HCT116 (cell line): ENCODE measurements at regions not wholly inside any gene's neighbourhood (a gene's known extent, or its start where the extent isn't known, plus 50 kb on each side); places are given as distances from the start of the nearest gene placed in this dataset.

ENCODE experiments used
- ATAC-seq: fragments of 200-7000 bp; cut with Tn5 transposase; 2 replicates; pipeline ENCODE4 v1.9.1; 2020; ENCODE audit warnings: mild to moderate bottlenecking, moderate library complexity
- BruUV-seq: library from RNA; stranded (reverse); fragments of 400-500 nt; replicated peaks from 2 replicates; lab custom pipeline; 2021; lab: Mats Ljungman, UMichigan
- CTCF ChIA-PET: fragments of 300-600 bp; sonication (Branson Sonifier 250); formaldehyde crosslinking; loops from one replicate; lab custom pipeline; 2021; ENCODE audit warnings: antibody characterized with exemption; lab: Charles Lee
- POLR2A ChIA-PET: fragments of 300-600, 350-600 bp; sonication (Branson Sonifier 250); formaldehyde crosslinking; loops from one replicate; lab custom pipeline; 2021; ENCODE audit warnings: antibody characterized with exemption; lab: Charles Lee
- RAD21 ChIA-PET, 2 experiments: fragments of 300-600 bp; sonication (Branson Sonifier 250); formaldehyde crosslinking; loops; one replicate each; lab custom pipeline; 2023; ENCODE audit warnings: low total read pairs in 2 of 2; ENCODE audit not compliant: uncharacterized antibody in 2 of 2, unreplicated experiment in 2 of 2, low non-redundant PET in 1 of 2; lab: Charles Lee
- DNase-seq: peaks from one replicate; pipeline ENCODE4 v3.0.0-alpha.2; 2010; ENCODE audit warnings: low read depth, low spot score
- H2AFZ ChIP-seq: fragments of 200-600 bp; shearing (Covaris generic), sonication (generic); 2 replicates; pipeline ENCODE4 v1.6.1; 2017; ENCODE audit warnings: low read depth, mixed run types, mixed read lengths, antibody characterized with exemption, low read length; ENCODE audit not compliant: poor library complexity, severe bottlenecking
- H3K27ac ChIP-seq: 2 replicates; pipeline ENCODE4 v1.5.1; 2012; ENCODE audit warnings: low read depth, low read length
- H3K27me3 ChIP-seq: fragments of 200-600 bp; sonication (generic); 2 replicates; pipeline ENCODE4 v1.6.1; 2016; ENCODE audit warnings: mixed run types, low read length, mixed read lengths; ENCODE audit not compliant: insufficient read depth
- H3K36me3 ChIP-seq, 2 experiments: fragments of 200-500 bp in 1 of 2; fragments of 200-600 bp in 1 of 2; sonication (Bioruptor generic) in 1 of 2; sonication (generic) in 1 of 2; 2 replicates each; pipeline versions ENCODE4 v1.5.1 to v1.6.1; 2014 to 2016; ENCODE audit warnings: low read length in 2 of 2, inconsistent platforms in 1 of 2, mixed read lengths in 1 of 2, mixed run types in 1 of 2; ENCODE audit not compliant: insufficient read depth in 2 of 2, control insufficient read depth in 1 of 2
- H3K4me1 ChIP-seq, 2 experiments: fragments of 200-600 bp in 1 of 2; sonication (generic) in 1 of 2; 2 replicates each; pipeline versions ENCODE4 v1.5.1 to v1.6.1; 2012 to 2017; ENCODE audit warnings: low read length in 2 of 2, inconsistent platforms in 1 of 2, mild to moderate bottlenecking in 1 of 2, mixed read lengths in 1 of 2, mixed run types in 1 of 2, moderate library complexity in 1 of 2; ENCODE audit not compliant: insufficient read depth in 2 of 2, control insufficient read depth in 1 of 2
- H3K4me2 ChIP-seq: fragments of 200-600 bp; sonication (generic); 2 replicates; pipeline ENCODE4 v1.6.1; 2017; ENCODE audit warnings: mixed run types, low read length, mixed read lengths
- H3K4me3 ChIP-seq, 2 experiments: fragments of 200-600 bp in 1 of 2; sonication (generic) in 1 of 2; replicated peaks in 1 of 2; 2 replicates each; pipeline ENCODE4 v1.5.1; 2011 to 2016; ENCODE audit warnings: low read length in 2 of 2, control low read depth in 1 of 2, low read depth in 1 of 2, mild to moderate bottlenecking in 1 of 2, mixed read lengths in 1 of 2, mixed run types in 1 of 2
- H3K79me2 ChIP-seq: fragments of 200-600 bp; sonication (generic); 2 replicates; pipeline ENCODE4 v1.6.1; 2017; ENCODE audit warnings: mild to moderate bottlenecking, mixed run types, low read length, moderate library complexity, mixed read lengths; ENCODE audit not compliant: insufficient read depth
- H3K9ac ChIP-seq: fragments of 200-600 bp; sonication (generic); 2 replicates; pipeline ENCODE4 v1.6.1; 2016; ENCODE audit warnings: low read length, mixed read lengths
- H3K9me2 ChIP-seq: fragments of 200-600 bp; sonication (generic), shearing (Covaris generic); 2 replicates; pipeline ENCODE4 v1.6.1; 2017; ENCODE audit warnings: mixed run types, mild to moderate bottlenecking, moderate library complexity; ENCODE audit not compliant: insufficient read depth
- H3K9me3 ChIP-seq, 2 experiments: fragments of 200-500 bp in 1 of 2; fragments of 200-600 bp in 1 of 2; sonication (Bioruptor generic) in 1 of 2; sonication (generic) in 1 of 2; 2 replicates each; pipeline ENCODE4 v1.6.1; 2014 to 2017; ENCODE audit warnings: low read length in 2 of 2, mixed read lengths in 2 of 2, inconsistent platforms in 1 of 2, low read depth in 1 of 2, mild to moderate bottlenecking in 1 of 2, mixed run types in 1 of 2, moderate library complexity in 1 of 2; ENCODE audit not compliant: control insufficient read depth in 1 of 2, insufficient read depth in 1 of 2
- H4K20me1 ChIP-seq: fragments of 200-600 bp; sonication (generic), shearing (Covaris generic); 2 replicates; pipeline ENCODE4 v1.6.1; 2017; ENCODE audit warnings: mixed run types, mild to moderate bottlenecking, moderate library complexity; ENCODE audit not compliant: insufficient read depth
- CBX3 ChIP-seq: IDR thresholded peaks from 2 replicates; pipeline ENCODE4 v1.6.1; 2012; ENCODE audit warnings: low read depth
- CEBPB ChIP-seq: IDR thresholded peaks from 2 replicates; pipeline ENCODE4 v1.6.1; 2012; ENCODE audit warnings: low read depth
- EGR1 ChIP-seq: IDR thresholded peaks from 2 replicates; pipeline ENCODE4 v1.6.1; 2012; ENCODE audit warnings: low read depth
- EZH2 ChIP-seq: fragments of 200-600 bp; sonication (generic); IDR thresholded peaks from 2 replicates; pipeline ENCODE4 v1.6.1; 2017; ENCODE audit warnings: antibody characterized with exemption, mixed run types
- FOSL1 ChIP-seq: IDR thresholded peaks from 2 replicates; pipeline ENCODE4 v1.6.1; 2012; ENCODE audit warnings: low read depth
- POLR2A ChIP-seq: IDR thresholded peaks from 2 replicates; pipeline ENCODE4 v1.7.0; 2011; ENCODE audit warnings: borderline replicate concordance; ENCODE audit not compliant: insufficient read depth, insufficient read length; ENCODE audit errors: extremely low read depth
- RAD21 ChIP-seq: IDR thresholded peaks from 2 replicates; pipeline ENCODE4 v1.6.1; 2012; ENCODE audit warnings: low read depth, mild to moderate bottlenecking
- SIN3A ChIP-seq: IDR thresholded peaks from 2 replicates; pipeline ENCODE4 v1.6.1; 2012; ENCODE audit warnings: low read depth
- SP1 ChIP-seq: IDR thresholded peaks from 2 replicates; pipeline ENCODE4 v1.6.1; 2012; ENCODE audit warnings: low read depth
- SRF ChIP-seq: IDR thresholded peaks from 2 replicates; pipeline ENCODE4 v1.6.1; 2012; ENCODE audit warnings: low read depth
- TCF7L2 ChIP-seq: IDR thresholded peaks from 2 replicates; pipeline ENCODE4 v1.7.0; 2011; ENCODE audit warnings: borderline replicate concordance, inconsistent platforms; ENCODE audit not compliant: insufficient read depth, insufficient read length; ENCODE audit errors: extremely low read depth
- YY1 ChIP-seq: IDR thresholded peaks from 2 replicates; pipeline ENCODE4 v1.6.1; 2011; ENCODE audit warnings: low read length, low read depth, moderate library complexity, mild to moderate bottlenecking; ENCODE audit not compliant: insufficient replicate concordance; ENCODE audit errors: extremely low read depth
- ZFX ChIP-seq: fragments of 450-650 bp; IDR thresholded peaks from 2 replicates; pipeline ENCODE4 v1.6.1; 2017
- ZNF274 ChIP-seq: fragments of 200-500 bp; sonication (Bioruptor generic); IDR thresholded peaks from 2 replicates; pipeline ENCODE4 v1.6.1; 2014; ENCODE audit warnings: mild to moderate bottlenecking, low read depth, low read length, inconsistent platforms
- intact Hi-C: fragments of 100-400 bp; cut with micrococcal nuclease; formaldehyde crosslinking; loops from 2 replicates; pipeline ENCODE4 v1.10.0; 2022
- TF ChIP-seq, protein P1 (sequence below), 3 experiments: fragments of 200-600 bp in 1 of 3; sonication (generic) in 1 of 3; IDR thresholded peaks in 2 of 3; conservative IDR thresholded peaks in 1 of 3; 2 replicates each; pipeline ENCODE4 v1.5.1; 2012 to 2017; ENCODE audit warnings: low read depth in 2 of 3, low read length in 2 of 3, antibody characterized with exemption in 1 of 3, borderline replicate concordance in 1 of 3, control low read depth in 1 of 3, mild to moderate bottlenecking in 1 of 3, mixed read lengths in 1 of 3, mixed run types in 1 of 3, moderate library complexity in 1 of 3; ENCODE audit not compliant: insufficient read depth in 1 of 3
- TF ChIP-seq, protein P2 (sequence below): IDR thresholded peaks from 2 replicates; pipeline ENCODE4 v1.6.1; 2012
- TF ChIP-seq, protein P3 (sequence below): IDR thresholded peaks from 2 replicates; pipeline ENCODE4 v1.6.1; 2012

DNA sequence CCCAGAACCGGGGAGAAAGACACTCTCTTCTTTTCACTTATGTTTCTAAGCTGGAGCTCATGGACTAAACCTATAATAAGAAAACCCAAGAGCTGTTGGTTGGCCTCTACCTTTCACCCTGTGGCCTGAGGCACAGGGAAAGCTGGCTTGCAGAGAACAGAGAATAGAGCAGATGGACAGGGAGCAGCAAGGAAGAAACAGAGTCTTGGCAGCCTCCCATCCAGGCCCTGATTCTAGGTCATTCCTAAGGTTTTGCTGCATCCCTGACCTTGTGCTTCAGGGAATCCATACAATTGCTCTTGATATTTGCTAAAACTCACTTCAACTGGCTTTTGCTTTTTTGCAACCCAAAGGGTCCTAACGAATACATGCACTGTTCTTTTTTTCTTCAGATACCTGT is 87.8 kb downstream of the SMIM20 start:
- no peak for TF ChIP-seq YY1
- TF ChIP-seq ZNF274, result no peak
- TF ChIP-seq, protein P1, sequence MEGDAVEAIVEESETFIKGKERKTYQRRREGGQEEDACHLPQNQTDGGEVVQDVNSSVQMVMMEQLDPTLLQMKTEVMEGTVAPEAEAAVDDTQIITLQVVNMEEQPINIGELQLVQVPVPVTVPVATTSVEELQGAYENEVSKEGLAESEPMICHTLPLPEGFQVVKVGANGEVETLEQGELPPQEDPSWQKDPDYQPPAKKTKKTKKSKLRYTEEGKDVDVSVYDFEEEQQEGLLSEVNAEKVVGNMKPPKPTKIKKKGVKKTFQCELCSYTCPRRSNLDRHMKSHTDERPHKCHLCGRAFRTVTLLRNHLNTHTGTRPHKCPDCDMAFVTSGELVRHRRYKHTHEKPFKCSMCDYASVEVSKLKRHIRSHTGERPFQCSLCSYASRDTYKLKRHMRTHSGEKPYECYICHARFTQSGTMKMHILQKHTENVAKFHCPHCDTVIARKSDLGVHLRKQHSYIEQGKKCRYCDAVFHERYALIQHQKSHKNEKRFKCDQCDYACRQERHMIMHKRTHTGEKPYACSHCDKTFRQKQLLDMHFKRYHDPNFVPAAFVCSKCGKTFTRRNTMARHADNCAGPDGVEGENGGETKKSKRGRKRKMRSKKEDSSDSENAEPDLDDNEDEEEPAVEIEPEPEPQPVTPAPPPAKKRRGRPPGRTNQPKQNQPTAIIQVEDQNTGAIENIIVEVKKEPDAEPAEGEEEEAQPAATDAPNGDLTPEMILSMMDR (IDR thresholded peaks at IDR 0.05 in 2 of 3, conservative IDR thresholded peaks at IDR 0.05 in 1 of 3; ENCODE audit: borderline replicate concordance in 1 of 3, insufficient read depth in 1 of 3, low read depth in 2 of 3, low read length in 2 of 3), result no peak
- TF ChIP-seq FOSL1, result no peak
- TF ChIP-seq, protein P2, sequence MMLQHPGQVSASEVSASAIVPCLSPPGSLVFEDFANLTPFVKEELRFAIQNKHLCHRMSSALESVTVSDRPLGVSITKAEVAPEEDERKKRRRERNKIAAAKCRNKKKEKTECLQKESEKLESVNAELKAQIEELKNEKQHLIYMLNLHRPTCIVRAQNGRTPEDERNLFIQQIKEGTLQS, result no peak
- no peak for TF ChIP-seq ZFX
- TF ChIP-seq SRF, result no peak
- TF ChIP-seq, all 23 proteins: peak for 0
- BruUV-seq, result no TSS peak
- intact Hi-C loops, result no loop called here
- no peaks in the 10 kb centered on the region for H3K79me2 ChIP-seq
- H3K4me3 ChIP-seq, result no peak overlapping the region
- ChIA-PET CTCF (no interaction called here), POLR2A (no interaction called here), RAD21 (no interaction called here)
- H3K36me3 ChIP-seq, result no peaks in the 10 kb centered on the region
- no peaks in the 10 kb centered on the region for H3K4me1 ChIP-seq
- H3K9me2 ChIP-seq, result no peaks in the 10 kb centered on the region
- no peak overlapping the region for H3K4me2 ChIP-seq
- no peaks in the 10 kb centered on the region for H4K20me1 ChIP-seq
- H3K9ac ChIP-seq, result no peak overlapping the region
- H3K9me3 ChIP-seq, result no peaks in the 10 kb centered on the region
- ATAC-seq, result no peak
- H3K27me3 ChIP-seq, result no peaks in the 10 kb centered on the region
- DNase-seq, result no peak
- H3K27ac ChIP-seq, result no peak overlapping the region
- H2AFZ ChIP-seq, result no peak overlapping the region

DNA sequence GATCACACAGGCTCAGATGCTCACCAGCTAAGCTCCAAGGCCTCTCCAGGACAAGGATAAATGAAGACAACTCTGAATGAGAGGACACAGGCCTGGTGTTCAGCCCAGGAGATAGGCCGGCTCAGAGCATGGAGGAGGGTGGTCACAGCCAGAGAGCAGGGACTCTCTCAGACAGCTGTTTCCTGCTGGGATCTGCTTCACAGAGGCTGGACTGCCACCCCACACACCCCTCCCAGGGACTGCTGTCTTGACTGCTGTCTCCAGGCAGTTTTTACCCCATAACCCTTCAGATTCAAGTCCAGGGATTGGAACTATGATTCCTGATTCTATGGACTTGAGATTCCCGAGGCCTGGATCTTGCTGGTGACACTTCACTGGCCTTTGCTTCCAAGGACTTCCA is 89.0 kb downstream of the SMIM20 start:
- H3K9me3 ChIP-seq, result 0 out of 4 replicates have a peak, but pooled peaks cover 0 to 3% of the 10 kb centered on the region in 2 experiments
- no peak overlapping the region for H3K9ac ChIP-seq
- H4K20me1 ChIP-seq, result no peaks in the 10 kb centered on the region
- no TSS peak for BruUV-seq
- H3K27me3 ChIP-seq, result no peaks in the 10 kb centered on the region
- H3K4me1 ChIP-seq, result no peaks in the 10 kb centered on the region
- intact Hi-C loops, result no loop called here
- no peaks in the 10 kb centered on the region for H3K9me2 ChIP-seq
- CTCF ChIA-PET, result no interaction called here
- ATAC-seq (no peak), DNase-seq (no peak)
- H3K4me2 ChIP-seq, result no peak overlapping the region
- no peak overlapping the region for H3K27ac ChIP-seq
- no peak overlapping the region for H2AFZ ChIP-seq
- POLR2A ChIA-PET, result no interaction called here
- no peak overlapping the region for H3K4me3 ChIP-seq
- RAD21 ChIA-PET, result no interaction called here
- H3K36me3 ChIP-seq, result no peaks in the 10 kb centered on the region
- no peaks in the 10 kb centered on the region for H3K79me2 ChIP-seq
- TF ChIP-seq SP1, result no peak
- no peak for TF ChIP-seq EZH2
- TF ChIP-seq, protein P1 (IDR thresholded peaks at IDR 0.05 in 2 of 3, conservative IDR thresholded peaks at IDR 0.05 in 1 of 3; ENCODE audit: borderline replicate concordance in 1 of 3, insufficient read depth in 1 of 3, low read depth in 2 of 3, low read length in 2 of 3), result no peak
- no peak for TF ChIP-seq RAD21
- TF ChIP-seq CBX3, result no peak
- no peak for TF ChIP-seq SRF
- no peak for TF ChIP-seq YY1
- no peak for TF ChIP-seq SIN3A
- TF ChIP-seq EGR1, result no peak
- no peak for TF ChIP-seq FOSL1
- TF ChIP-seq, protein P3, sequence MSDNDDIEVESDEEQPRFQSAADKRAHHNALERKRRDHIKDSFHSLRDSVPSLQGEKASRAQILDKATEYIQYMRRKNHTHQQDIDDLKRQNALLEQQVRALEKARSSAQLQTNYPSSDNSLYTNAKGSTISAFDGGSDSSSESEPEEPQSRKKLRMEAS, result no peak
- TF ChIP-seq, protein P2, result no peak
- no peak for TF ChIP-seq CEBPB
- TF ChIP-seq POLR2A, result no peak
- no peak for TF ChIP-seq TCF7L2
